Stomach (tissue), 4 donors: ENCODE measurements at regions not wholly inside any gene's neighbourhood (a gene's known extent, or its start where the extent isn't known, plus 50 kb on each side); places are given as distances from the start of the nearest gene placed in this dataset.

Source experiments
- CTCF ChIP-seq, 7 experiments: fragments of 450-650 bp in 4 of 7; fragments of 200-600 bp in 3 of 7; sonication (generic) in 3 of 7; IDR thresholded peaks; one replicate each; pipeline ENCODE4 v1.5.1; 2016 to 2019; ENCODE audit warnings: antibody characterized with exemption in 7 of 7, control low read depth in 2 of 7, mild to moderate bottlenecking in 1 of 7
- EP300 ChIP-seq: sonication (generic); formaldehyde crosslinking; IDR thresholded peaks from one replicate; pipeline ENCODE4 v1.6.1; 2017; ENCODE audit warnings: antibody characterized with exemption
- POLR2A ChIP-seq, 4 donors: fragments of 450-650 bp; IDR thresholded peaks; one replicate each; pipeline ENCODE4 v1.6.1; 2016; ENCODE audit warnings: antibody characterized with exemption in 4 of 4, control low read depth in 2 of 4, mild to moderate bottlenecking in 1 of 4, moderate library complexity in 1 of 4
- POLR2AphosphoS5 ChIP-seq, 3 donors: sonication (generic); formaldehyde crosslinking; IDR thresholded peaks; one replicate each; pipeline ENCODE4 v1.6.1; 2016; ENCODE audit warnings: antibody characterized with exemption in 3 of 3

DNA sequence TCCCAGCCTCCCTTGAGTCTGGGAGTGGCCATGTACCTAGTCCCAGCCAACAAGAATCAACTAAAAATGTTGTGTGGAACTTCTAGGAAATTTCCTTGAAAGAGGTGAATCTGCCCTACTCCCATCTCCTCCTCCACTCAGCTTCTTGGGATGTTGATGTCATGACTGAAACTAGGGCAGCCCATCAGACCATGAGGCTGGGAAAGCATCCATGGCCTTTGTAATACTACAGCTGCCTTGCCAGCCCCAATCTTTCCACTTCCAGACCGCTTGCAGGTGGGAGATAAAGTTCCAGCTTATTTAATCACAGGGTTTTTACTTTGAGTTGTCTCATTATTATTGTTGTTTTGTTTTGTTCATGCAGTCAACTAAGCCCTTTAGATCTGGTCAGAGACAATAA is 170.3 kb upstream of the LMNTD1 start:
- TF ChIP-seq CTCF (IDR thresholded peaks at IDR 0.05) (no peak), POLR2A (IDR thresholded peaks at IDR 0.05) (no peak), EP300 (no peak), POLR2AphosphoS5 (IDR thresholded peaks at IDR 0.05) (no peak)
